ENCODE measurements at regions not wholly inside any gene's neighbourhood (a gene's known extent, or its start where the extent isn't known, plus 50 kb on each side); places are given as distances from the start of the nearest gene placed in this dataset.

- Histone ChIP-seq H3K27me3 (peaks cover 50% of the 10 kb centered on the region), H3K4me3 (no peak overlapping the region)
- WGBS = 88% methylated on average over 6 of the region's 23 CpGs
Observed at GRCh38 chr12:131617596-131618302, 93.1 kb upstream of the SFSWAP start.

GRCh38 chr12:131618303-131618658 is 92.6 kb upstream of the SFSWAP start:
- WGBS = 9% methylated on average over 6 of the region's 14 CpGs
- H3K4me1 ChIP-seq = peaks cover 7% of the 10 kb centered on the region
- TF ChIP-seq POLR2A (IDR thresholded peaks at IDR 0.05) = no peak
- TF ChIP-seq EP300 (IDR thresholded peaks at IDR 0.05) = no peak
- no peak for TF ChIP-seq POLR2AphosphoS5 (IDR thresholded peaks at IDR 0.05)
- no peak for TF ChIP-seq CTCF (IDR thresholded peaks at IDR 0.05)
- no peaks in the 10 kb centered on the region for H3K9me3 ChIP-seq
- peaks cover 50% of the 10 kb centered on the region for H3K27me3 ChIP-seq
- no peak overlapping the region for H3K4me3 ChIP-seq
- no peak overlapping the region for H3K27ac ChIP-seq
- no peaks in the 10 kb centered on the region for H3K36me3 ChIP-seq
- DNase-seq (ENCODE audit: low spot score in 2 of 2) = no peak

More at GRCh38 chr12:131617596-131618302, 93.1 kb upstream of the SFSWAP start:
- Histone ChIP-seq H3K36me3 (no peaks in the 10 kb centered on the region), H3K27ac (no peak overlapping the region), H3K9me3 (no peaks in the 10 kb centered on the region), H3K4me1 (peaks cover 7% of the 10 kb centered on the region)
- no peak for TF ChIP-seq EP300 (IDR thresholded peaks at IDR 0.05)
- no peak for TF ChIP-seq POLR2AphosphoS5 (IDR thresholded peaks at IDR 0.05)
- no peak for TF ChIP-seq POLR2A (IDR thresholded peaks at IDR 0.05)
- TF ChIP-seq CTCF (IDR thresholded peaks at IDR 0.05) = no peak
- no peak for DNase-seq (ENCODE audit: low spot score in 2 of 2)

- WGBS = 43% methylated on average over 6 of the region's 6 CpGs
- no peak for DNase-seq (ENCODE audit: low spot score in 2 of 2)
- Histone ChIP-seq H3K27me3 (peaks cover 50% of the 10 kb centered on the region), H3K4me3 (no peak overlapping the region), H3K4me1 (peaks cover 7% of the 10 kb centered on the region), H3K36me3 (no peaks in the 10 kb centered on the region), H3K27ac (no peak overlapping the region), H3K9me3 (no peaks in the 10 kb centered on the region)
- TF ChIP-seq POLR2AphosphoS5 (IDR thresholded peaks at IDR 0.05) = no peak
- no peak for TF ChIP-seq POLR2A (IDR thresholded peaks at IDR 0.05)
- no peak for TF ChIP-seq CTCF (IDR thresholded peaks at IDR 0.05)
- TF ChIP-seq EP300 (IDR thresholded peaks at IDR 0.05) = no peak
Observed at GRCh38 chr12:131618701-131619100, 92.2 kb upstream of the SFSWAP start.

GRCh38 chr12:131619106-131619642 is 91.7 kb upstream of the SFSWAP start:
- no peak overlapping the region for H3K27ac ChIP-seq
- H3K27me3 ChIP-seq = peaks cover 50% of the 10 kb centered on the region
- H3K4me1 ChIP-seq = peaks cover 7% of the 10 kb centered on the region
- H3K4me3 ChIP-seq = no peak overlapping the region
- no peaks in the 10 kb centered on the region for H3K9me3 ChIP-seq
- DNase-seq (ENCODE audit: low spot score in 2 of 2) = no peak
- 43% methylated on average over 8 of the region's 12 CpGs for WGBS
- no peak for TF ChIP-seq EP300 (IDR thresholded peaks at IDR 0.05)
- no peak for TF ChIP-seq CTCF (IDR thresholded peaks at IDR 0.05)
- no peak for TF ChIP-seq POLR2A (IDR thresholded peaks at IDR 0.05)
- TF ChIP-seq POLR2AphosphoS5 (IDR thresholded peaks at IDR 0.05) = no peak
- no peaks in the 10 kb centered on the region for H3K36me3 ChIP-seq

GRCh38 chr12:131619736-131620506 is 91.0 kb upstream of the SFSWAP start:
- 83% methylated on average over 10 of the region's 21 CpGs for WGBS
- no peak overlapping the region for H3K4me3 ChIP-seq
- H3K27ac ChIP-seq = no peak overlapping the region
- H3K9me3 ChIP-seq = no peaks in the 10 kb centered on the region
- DNase-seq (ENCODE audit: low spot score in 2 of 2) = no peak
- H3K27me3 ChIP-seq = peaks cover 50% of the 10 kb centered on the region
- H3K4me1 ChIP-seq = peaks cover 11% of the 10 kb centered on the region
- TF ChIP-seq POLR2A (IDR thresholded peaks at IDR 0.05) (no peak), CTCF (IDR thresholded peaks at IDR 0.05) (no peak), EP300 (IDR thresholded peaks at IDR 0.05) (no peak), POLR2AphosphoS5 (IDR thresholded peaks at IDR 0.05) (no peak)
- H3K36me3 ChIP-seq = no peaks in the 10 kb centered on the region

Data from suprapubic skin (tissue), 4 donors.